ENCODE measurements at regions not wholly inside any gene's neighbourhood (a gene's known extent, or its start where the extent isn't known, plus 50 kb on each side); places are given as distances from the start of the nearest gene placed in this dataset.

GRCh38 chr11:23112390-23112789, 252.1 kb upstream of the CCDC179 start:
- TF ChIP-seq CTCF (IDR thresholded peaks at IDR 0.05) (no peak), POLR2A (IDR thresholded peaks at IDR 0.05) (no peak)
